NCI-H460 (cell line): ENCODE measurements at regions not wholly inside any gene's neighbourhood (a gene's known extent, or its start where the extent isn't known, plus 50 kb on each side); places are given as distances from the start of the nearest gene placed in this dataset.
"Not testable (repeated sequence)": the region's sequence is repeated elsewhere in the genome, so short reads cannot be mapped to it uniquely, and the experiment has no call there.

ENCODE experiments used
- DNase-seq: peaks from one replicate; pipeline ENCODE4 v3.0.0-alpha.2; 2016; ENCODE audit warnings: low read depth; ENCODE audit errors: extremely low read depth

DNA sequence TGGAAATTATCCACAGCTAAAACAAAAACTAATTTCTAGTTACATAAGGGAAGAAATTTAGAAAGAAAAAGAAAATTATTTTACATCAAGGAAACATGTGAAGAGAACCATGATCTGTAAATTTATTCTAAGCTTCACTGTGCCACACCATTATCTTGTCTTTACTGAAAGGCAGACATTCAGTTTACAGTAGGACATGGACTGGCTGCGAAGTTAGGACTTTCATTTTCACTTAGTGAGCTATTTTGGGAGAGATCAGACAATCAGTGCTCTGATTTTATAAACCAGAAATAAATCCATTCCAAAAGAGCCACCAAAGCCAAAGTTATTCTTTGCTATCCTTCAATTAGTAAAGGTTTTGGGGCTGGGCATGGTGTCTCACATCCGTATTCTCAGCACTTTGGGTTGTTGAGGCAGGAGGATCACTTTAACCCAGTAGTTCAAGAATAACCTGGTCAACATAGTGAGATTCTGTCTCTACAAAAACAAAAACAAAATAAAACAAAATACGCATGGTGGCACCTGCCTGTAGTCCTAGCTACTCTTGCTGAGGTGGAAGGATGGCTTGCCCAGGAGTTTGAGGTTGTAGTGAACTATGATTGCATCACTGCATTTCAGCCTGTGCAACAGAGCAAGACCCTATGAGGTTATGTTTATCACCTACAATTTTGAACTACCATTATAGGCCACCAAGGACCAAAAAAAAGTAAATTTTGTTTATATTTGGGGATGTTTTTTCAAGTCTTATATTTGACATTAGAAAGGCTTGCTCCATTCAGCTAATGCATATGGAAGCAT lies 1084.8 kb upstream of the ATXN7L3B start:
- DNase-seq: no peak

DNA sequence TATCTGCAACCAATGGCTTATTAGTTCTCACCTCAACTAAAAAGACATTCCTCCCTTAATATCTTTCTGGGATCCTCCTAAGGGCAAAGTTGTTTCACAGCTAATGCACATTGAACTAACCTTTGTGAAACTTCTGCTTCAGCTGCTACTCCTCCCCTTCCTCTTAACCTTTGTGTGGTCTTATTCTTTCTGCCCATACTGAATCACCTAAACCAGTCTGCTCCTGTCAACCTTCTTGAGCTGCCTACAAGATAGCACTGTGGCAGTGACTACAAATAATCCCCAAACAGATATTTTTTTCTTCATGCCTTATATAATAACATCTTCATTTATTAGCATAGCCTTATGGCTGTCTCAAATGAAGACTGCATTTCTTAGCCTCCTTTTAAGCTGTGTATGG lies 1077.4 kb upstream of the ATXN7L3B start:
- DNase-seq: no peak

DNA sequence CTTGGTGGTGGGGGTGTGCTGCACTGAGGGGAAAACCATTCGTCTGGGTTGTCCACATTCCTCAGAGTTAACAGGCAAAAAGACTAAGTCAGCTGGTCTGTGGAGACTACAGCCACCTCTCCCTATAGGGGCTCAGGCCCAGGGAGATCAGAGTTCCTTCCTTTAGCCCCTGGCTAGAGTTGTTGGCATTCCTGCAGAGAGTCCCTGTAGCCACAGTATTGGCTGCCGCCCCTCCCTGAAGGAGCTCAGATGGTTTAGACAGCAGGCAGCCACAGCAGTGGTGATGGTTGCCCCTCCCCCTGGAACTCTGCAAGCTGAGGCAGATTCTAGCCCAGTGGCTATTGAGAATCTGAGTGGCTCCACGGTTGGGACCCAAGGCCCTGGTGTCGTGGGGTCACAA lies 1072.5 kb upstream of the ATXN7L3B start:
- no peak for DNase-seq

DNA sequence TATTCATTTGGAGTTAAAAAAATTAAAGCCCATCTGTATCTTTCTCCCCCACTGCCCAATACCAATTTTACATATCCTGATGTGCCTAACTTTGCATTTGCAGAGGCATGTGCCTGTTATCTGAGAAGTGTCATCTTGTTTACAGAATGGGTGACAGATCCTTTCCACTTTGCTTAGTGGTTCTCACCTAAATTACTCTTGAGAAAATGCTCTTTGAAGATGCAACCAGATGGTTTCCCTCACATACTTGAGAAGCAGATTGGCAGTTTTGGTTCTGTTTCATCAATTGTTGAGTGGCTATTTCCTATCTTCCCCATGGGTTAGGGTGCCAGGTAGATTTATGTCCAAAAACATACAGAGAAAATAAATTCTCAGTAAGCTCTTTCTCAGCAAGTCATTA lies 1051.4 kb upstream of the ATXN7L3B start:
- DNase-seq: no peak

DNA sequence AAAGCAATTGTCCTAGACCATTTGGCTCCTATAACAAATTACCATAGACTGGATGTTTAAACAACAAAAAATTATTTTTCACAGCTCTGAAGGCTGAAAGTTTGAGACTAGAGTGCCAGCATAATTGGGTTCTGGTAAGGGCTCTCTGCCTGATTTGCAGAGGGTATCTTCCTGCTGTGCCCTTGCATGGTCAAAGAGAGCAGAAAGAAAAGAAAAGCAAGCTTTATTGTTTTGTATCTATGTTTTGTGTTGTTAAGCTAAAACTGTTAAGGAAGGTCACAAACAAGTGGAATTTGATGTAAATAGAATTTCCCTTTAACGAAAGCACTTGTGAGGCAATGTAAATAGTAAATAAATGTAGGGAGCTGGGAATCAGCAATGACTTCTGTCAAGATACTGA lies 1031.0 kb upstream of the ATXN7L3B start:
- no peak for DNase-seq

DNA sequence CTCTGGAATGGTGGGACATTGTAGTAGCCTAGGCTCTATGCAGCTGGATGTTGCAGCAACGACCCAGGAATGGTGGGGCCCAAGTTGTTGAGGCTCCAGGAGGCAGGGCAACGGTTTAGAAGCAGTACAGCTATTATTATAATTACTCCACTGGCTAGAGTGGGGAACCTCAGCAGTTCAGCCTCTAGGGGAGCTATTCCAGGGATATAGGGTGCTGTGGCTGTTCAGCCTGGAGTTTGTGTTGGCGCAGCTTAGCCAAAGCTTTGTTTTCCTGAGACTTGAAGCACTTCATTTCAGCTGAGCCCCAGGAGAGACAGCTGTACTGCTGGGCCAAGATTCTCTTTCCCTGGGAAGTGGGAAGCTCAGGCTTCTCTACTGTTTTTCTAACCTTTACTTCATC lies 1023.0 kb upstream of the ATXN7L3B start:
- DNase-seq: no peak

DNA sequence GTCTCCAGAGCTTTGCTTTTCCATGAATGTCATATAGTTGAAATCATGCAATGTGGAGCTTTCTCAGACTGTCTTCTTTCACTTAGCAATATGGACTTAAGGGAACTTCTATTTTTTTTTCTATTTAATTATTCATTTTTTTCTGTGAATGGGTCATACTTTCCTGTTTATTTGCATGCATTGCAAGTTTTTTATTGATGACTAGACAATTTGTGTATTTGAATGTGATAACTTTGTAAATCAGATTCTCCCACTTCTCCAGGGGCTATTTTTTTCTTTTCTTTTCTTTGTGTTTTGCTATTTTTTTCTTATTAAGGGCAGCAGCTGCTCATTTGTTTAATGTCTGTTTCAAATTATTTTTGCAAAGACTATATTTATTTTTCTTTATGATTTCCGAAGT lies 1019.8 kb upstream of the ATXN7L3B start:
- DNase-seq: no peak

DNA sequence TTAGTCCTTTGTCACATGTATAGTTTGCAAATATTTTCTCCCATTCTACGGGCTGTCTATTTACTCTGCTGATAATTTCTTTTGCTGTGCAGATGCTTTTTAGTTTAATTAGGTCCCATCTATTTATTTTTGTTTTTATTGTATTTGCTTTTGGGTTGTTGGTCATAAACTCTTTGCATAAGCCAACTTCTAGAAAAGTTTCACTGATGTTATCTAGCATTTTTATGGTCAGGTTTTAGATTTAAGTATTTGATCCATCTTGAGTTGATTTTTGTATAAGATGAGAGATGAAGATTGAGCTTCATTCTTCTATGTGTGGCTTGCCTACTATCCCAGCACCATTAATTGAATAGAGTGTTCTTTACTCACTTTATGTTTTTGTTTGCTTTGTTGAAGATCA lies 1008.4 kb upstream of the ATXN7L3B start:
- DNase-seq: no peak

DNA sequence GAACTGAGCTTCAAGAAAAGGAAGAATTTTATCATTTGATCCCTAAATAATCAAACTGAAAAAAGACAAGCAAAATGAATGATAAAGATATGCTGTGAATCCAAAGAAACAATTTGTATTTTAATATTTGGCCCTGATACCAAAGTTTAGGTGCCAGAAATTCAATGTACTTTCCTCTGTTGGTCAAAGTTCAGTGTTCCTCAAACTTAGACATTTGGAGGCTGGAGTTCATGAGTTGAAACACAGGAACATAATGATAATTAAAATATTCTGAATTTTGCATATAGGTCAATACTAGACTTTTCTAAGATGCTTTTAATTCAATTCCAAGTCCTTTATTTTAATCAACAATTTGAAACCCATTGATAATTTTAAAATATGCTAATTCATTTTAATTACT lies 1007.7 kb upstream of the ATXN7L3B start:
- no peak for DNase-seq

DNA sequence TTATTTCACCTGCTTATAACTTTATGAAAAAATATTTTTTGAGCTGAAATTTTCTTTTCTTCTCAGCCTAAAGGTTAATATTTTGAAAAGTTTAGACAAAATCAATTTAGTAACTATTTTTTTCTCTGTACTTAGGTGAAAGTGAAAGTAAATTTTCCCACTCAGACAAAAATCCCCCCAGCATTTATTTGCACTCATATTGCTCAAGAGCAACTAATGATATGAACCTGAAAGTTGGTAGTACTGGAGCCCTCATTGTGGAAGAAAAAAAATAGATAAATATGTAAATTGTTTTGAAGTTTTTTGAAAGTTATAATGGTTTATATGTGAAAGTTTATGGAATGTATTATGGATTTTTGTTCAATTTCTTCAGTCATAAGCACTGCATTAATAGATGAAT lies 1005.9 kb upstream of the ATXN7L3B start:
- DNase-seq: no peak

DNA sequence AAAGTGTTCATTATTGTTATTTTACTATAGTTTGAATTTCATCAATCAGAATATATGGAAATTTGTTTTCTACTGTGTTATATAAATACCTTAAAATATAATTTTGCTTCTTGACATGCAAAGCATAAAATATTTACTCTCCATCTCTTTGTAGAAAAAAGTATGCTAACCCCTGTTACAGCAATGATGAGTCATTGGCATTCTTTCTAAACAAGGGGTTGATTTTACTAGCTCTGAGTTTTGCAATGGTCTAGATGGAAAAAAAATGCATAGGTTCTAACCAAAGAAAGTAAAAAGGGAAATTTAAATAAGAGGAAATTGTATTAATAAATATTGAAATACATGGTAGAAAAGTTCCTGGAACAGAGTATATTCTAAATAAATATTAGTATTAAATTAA lies 990.2 kb upstream of the ATXN7L3B start:
- DNase-seq: no peak

DNA sequence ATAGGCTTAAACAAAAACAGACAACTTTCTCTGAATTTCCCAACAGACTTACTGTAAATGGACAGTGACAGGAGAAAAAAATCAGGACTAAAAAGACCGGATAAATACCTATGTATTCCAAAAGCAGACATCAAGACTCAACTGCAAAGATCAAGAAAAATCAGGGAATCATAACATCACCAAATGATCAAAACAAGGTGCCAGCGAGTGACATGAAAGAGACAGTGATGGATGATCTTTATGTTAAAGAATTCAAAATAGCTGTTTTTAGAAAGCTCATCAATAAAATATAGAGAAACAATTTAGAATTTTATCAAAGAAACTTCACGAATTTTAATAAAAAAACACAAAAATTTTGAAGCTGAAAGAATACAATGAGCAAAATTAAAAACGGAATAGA lies 952.5 kb upstream of the ATXN7L3B start:
- DNase-seq: no peak

DNA sequence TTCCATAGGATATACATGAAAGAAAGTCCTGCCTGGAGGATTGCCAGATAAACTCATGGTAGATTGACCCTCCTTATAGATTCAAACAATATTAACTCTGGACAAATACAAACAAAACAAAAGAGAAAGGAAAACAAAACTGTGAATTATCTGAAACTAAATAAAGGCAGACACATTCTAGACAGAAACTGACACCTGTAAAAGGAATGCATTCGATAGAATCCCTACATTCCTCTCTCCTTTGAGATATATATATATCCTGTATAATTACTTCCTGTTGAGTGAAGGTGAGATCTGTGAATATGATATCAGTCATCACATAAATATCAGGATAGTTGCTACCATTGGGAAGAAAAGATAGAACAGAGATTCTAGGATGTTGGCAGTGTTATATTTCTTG lies 948.4 kb upstream of the ATXN7L3B start:
- DNase-seq: no peak

DNA sequence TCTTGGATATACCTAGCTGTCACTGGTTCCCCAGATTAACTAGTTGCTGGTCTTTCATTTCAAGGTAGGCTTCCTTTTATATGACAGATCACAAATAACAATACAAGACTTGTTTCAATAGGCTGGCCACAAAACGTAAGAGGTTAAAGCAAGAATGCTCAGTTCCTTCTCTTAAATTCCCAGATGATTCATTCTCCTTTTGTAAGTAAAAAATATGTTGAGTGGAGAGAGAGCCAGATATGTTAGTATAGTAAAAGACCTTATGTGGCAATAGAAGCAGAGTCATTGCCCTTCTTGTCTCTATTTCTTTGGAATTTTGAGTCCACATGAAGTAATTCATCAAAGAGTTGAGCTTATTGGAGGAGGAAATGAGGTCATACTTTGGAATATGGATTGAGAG lies 939.0 kb upstream of the ATXN7L3B start:
- no peak for DNase-seq

DNA sequence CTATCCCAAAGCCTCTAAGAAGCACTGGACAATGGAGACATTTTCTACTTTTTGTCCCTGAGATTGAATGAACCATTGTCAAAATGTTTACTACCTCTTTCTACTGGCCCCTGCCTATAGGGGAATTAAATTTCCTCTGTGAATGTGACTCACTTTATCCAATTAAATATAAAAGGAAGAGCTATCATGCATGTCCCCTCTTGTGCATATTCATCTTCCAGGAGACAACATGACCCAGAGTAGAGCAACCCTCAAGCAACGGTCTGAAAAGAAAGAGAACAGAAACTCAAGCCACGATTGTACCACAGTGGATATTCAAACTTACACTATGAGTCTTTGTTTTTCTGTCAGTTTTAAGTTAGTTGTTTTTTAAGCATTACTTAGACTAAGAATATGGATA lies 938.4 kb upstream of the ATXN7L3B start:
- DNase-seq: no peak

DNA sequence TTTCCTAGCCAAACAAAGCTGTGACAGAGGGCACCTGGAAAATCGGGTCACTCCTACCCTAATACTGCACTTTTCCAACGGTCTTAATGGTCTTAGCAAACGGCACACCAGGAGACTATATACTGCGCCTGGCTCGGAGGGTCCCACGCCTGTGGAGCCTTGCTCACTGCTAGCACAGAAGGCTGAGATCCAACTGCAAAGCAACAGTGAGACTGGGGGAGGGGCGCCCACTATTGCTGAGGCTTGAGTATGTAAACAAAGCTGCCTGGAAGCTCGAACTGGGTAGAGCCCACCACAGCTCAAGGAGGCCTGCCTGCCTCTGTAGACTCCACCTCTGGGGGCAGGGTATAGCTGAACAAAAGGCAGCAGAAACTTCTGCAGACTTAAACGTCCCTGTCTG lies 931.7 kb upstream of the ATXN7L3B start:
- not testable (repeated sequence) for DNase-seq

DNA sequence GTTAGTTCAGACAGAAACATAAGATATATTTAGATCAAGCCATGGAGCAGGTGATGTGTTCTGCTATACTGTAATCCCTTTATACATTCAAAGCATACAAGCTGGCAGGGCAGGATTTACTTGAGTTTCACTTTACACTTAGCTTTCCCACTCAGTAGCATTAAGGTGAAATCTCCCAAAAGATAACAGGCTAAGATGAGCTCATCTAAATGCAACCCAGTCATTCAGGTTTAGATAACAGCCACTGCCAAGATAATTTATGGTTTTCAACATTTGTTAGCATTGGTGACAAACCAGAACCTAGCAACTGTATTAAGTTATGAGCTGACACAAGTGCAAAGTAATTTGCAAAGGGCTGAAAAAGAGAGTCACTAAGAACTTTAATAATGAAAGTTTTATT lies 925.1 kb upstream of the ATXN7L3B start:
- DNase-seq: no peak

DNA sequence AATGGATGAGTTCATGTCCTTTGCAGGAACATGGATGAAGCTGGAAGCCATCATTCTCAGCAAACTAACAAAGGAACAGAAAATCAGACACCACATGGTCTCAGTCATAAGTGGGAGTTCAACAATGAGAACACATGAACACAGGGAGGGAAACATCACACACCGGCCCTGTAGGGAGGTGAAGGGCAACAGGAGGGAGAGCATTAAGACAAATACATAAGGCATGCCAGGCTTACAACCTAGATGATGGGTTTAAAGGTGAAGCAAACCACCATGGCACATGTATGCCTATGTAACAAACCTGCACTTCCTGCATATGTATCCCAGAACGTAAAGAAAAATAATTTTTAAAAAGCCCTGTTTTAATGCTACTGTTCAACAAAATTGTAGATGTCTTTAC lies 914.2 kb upstream of the ATXN7L3B start:
- no peak for DNase-seq

DNA sequence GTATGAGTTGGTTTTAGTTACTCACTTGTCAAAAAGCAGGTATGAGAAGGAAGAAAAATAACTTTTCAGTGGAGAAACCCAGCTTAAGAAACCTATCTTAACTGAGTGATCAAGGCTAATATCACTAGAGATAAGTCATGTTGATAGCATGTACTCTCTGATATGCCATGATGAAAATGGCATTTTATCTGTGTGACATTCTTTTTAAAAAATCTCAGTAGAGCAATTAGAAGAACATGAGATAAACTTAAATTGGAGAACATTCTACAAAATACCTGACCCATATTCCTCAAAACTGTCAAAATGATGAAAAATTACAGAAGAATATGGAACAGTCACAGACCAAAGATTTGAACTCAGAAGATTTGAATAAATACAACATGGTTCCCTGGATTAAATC lies 912.4 kb upstream of the ATXN7L3B start:
- DNase-seq: no peak

DNA sequence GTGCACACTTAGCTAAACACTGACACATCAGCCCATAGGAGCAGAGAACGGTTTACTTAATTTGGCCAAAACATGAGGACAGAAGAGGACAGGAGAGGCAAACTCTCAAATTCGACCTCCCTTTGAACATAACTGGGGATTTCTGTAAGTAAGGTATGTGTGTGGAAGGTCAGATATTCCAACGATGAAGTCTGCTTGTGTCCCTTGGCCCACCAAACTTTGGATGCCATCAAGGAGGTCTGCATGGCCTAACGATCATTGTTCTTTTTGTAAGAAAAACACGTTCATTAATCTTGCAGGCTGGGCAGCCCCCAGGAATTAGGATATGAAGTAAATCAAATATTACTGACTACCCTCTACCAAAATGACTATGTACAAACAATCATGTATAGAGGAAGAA lies 908.5 kb upstream of the ATXN7L3B start:
- DNase-seq: no peak

DNA sequence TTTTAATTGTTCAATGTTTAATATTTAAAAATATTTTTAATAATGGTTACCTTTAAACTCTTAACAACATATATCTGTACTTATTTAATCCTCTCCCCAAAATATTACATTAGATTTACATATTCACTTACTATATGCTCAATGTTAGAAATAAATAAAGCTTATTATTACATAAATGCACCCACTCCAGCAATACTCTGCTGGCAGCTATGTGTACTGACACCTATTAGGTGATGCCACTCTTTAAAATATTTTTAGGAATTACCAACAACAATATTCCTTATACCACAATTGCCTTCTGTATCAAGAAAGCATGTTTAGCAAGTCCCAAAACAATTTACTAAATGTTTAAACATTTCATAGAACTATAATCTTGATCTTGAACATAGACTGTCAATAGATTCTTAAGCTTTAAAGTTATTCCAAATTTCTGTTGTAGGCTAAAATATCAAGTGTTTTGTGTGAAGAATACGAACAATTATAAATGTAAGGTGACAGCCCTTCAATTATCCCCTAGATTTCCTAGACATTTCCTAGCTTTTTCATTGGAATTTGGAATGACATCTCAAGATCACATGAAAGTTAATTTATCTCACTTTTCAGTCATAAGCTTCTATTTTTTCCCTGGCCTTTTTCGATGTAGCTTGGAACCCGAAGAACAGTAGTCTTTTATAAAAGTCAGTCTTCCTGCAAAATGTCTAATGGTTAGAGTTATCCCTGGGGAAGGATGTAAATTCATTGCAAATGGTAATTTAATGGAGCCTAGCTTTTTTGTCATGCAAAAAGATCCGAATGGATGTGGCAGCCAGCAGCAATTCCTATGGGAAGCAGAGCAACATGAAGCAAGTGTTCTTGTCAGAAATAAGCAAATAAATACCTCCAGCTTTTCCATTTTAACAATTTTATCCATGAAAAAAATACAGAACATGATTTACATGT lies 907.5 kb upstream of the ATXN7L3B start:
- no peak for DNase-seq

DNA sequence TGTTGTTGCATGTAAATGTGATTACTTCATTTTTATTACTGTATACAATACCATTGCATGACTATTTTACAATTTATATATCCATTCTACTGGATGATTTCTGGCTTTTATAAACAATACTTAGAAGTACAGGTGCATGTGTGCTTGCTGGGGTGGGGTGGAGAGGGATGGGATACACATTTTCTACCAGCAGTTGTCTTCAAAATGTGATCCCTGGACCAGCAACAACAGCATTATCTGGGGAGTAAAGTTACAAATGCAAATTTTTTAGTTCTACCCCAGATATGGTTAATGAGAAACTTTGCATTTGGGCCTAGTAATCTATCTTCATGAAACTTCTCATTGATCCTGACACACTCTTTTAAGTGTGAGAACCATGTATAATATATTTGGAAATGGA lies 905.4 kb upstream of the ATXN7L3B start:
- no peak for DNase-seq
